ENCODE measurements at regions not wholly inside any gene's neighbourhood (a gene's known extent, or its start where the extent isn't known, plus 50 kb on each side); places are given as distances from the start of the nearest gene placed in this dataset.
"Not testable (repeated sequence)": the region's sequence is repeated elsewhere in the genome, so short reads cannot be mapped to it uniquely, and the experiment has no call there.

- DNase-seq (ENCODE audit: low read depth) = no peak
Observed at GRCh38 chr5:34447424-34447823, 208.7 kb upstream of the RAI14 start.

GRCh38 chr5:34449639-34450038, 206.5 kb upstream of the RAI14 start:
- DNase-seq (ENCODE audit: low read depth) = no peak

DNA sequence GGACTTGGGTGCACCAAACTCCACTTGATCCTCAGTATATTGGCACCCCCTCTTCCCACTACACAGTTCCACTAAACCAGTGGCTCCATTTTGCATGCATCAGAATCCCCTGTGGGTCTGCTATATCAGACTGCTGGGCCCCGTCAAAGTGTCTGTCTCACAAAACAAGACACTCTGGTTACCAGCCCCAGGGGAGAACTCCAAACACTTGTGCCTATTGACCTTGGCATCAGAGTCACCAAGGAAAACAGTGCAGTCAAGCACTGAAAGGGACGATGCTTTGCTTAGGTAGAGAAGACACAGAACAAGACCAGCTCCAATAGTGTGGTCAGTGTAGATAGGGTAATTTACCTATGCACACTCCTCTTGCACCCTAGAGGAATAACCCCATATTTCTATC, 205.8 kb upstream of the RAI14 start:
- DNase-seq (ENCODE audit: low read depth) = no peak

- no peak for DNase-seq (ENCODE audit: low read depth)
Observed at GRCh38 chr5:34452170-34452828, 203.8 kb upstream of the RAI14 start.

GRCh38 chr5:34455098-34455497, 201.0 kb upstream of the RAI14 start:
- DNase-seq (ENCODE audit: low read depth) = no peak

- DNase-seq (ENCODE audit: low read depth) = no peak
Observed at GRCh38 chr5:34459908-34460307, 196.2 kb upstream of the RAI14 start.

DNA sequence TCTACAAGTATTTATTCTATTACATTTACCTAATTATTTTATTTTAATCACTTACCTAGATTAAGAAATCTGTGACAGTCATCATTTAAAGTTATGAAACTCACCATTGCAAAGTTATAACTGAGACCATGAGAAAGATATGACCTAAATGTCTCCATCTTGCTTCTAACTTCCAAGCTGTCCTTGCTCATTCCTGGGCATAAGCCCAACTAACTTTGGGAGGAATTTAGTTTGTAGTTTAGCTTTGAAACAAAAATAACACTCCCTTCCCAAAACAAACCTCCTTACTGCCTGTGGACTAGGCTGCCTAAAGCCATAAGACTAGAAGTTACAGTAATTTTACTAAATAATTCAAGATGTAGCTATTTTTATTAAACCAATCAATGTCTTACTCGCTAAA, 195.6 kb upstream of the RAI14 start:
- DNase-seq (ENCODE audit: low read depth) = peak; percentile 38

DNA sequence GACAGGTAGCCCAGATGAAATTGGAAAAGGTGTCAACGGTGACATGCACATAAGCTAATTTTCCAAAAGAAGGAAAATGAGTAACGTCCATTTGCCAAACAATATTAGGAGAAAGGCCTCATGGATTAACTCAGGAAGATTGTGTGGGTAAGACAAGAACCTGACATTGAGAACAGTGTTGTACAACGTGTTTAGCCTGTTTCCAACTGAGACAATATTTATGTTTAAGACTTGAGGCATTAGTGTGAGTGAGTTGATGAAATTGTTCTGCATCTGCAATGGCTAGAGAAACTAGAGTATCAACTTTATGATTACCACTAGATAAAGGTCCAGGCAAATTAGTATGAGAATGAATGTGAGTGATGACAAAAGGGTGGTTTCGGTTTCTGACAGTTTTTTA, 191.3 kb upstream of the RAI14 start:
- no peak for DNase-seq (ENCODE audit: low read depth)

DNA sequence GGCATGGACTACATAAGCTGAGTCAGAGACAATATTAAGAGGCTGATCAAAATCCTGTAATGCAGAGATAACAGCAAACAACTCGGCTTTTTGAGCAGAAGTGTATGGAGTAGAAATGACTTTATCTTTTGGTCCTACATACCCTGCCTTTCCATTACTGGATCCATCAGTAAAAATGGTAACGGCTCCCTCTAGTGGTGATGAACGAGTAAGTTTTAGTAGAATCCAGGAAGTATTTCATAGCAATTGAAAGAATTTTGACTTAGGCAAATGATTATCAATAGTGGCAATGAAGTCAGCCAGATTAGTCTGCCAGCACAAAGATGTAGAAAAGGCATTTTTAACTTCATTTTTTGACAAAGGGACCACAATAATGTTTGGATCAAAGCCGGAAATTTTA, 190.8 kb upstream of the RAI14 start:
- not testable (repeated sequence) for DNase-seq (ENCODE audit: low read depth)

DNA sequence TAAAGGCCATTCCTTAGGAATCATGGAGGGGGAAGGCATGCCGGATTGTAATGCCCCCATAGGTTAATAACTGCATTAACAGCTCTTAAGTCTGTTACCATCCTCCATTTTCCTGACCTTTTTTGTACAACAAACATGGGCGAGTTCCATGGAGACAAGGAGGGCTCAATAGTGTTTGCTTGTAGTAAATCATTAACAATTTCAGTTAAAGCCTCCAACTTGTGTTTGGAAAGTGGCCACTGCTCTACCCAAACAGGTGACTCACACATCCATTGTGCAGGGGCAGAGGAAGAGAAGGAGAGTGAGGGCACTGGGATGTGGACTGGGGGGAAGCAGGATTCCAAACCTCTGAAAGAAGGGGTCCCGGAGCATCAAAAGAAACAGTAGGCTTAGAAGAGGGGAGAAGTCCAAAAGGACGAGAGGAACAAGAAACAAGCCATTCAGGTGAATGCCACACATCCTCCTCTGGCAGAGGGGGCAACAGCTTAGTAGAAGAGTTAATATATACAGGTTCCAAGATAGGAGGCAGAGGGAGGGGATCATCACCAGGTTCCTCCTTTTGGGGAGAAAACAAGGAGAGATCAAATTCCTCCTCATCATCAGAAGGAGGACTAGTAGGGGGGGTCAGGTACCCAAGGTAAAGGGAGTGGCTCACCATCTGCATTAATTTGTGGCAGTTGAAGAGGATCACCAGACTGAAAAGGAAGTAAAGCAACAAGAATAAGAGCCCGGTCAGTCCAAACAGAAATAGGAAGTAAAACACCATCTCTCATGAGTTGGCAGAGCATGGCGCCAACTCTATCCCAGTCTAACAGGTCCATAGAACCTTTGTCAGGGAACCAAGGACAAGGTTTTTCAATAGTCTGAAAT, 189.4 kb upstream of the RAI14 start:
- not testable (repeated sequence) for DNase-seq (ENCODE audit: low read depth)

GRCh38 chr5:34467436-34467835, 188.7 kb upstream of the RAI14 start:
- DNase-seq (ENCODE audit: low read depth) = no peak

GRCh38 chr5:34467984-34468383, 188.1 kb upstream of the RAI14 start:
- DNase-seq (ENCODE audit: low read depth) = not testable (repeated sequence)

DNA sequence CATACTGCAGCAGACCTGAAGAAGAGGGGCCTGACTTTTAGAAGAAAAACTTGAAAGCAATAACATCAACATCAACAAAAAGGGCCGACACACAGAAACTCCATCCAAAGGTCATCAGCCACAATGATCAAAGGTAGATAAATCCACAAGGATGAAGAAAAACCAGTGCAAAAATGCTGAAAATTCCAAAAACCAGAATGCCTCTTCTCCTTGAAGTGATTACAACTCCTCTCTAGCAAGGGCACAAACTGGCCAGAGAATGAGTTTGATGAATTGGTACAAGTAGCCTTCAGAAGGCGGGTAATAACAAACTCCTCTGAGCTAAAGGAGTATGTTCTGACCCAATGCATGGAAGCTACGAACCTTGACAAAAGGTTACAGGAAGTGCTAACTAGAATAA, 186.2 kb upstream of the RAI14 start:
- DNase-seq (ENCODE audit: low read depth) = no peak

DNA sequence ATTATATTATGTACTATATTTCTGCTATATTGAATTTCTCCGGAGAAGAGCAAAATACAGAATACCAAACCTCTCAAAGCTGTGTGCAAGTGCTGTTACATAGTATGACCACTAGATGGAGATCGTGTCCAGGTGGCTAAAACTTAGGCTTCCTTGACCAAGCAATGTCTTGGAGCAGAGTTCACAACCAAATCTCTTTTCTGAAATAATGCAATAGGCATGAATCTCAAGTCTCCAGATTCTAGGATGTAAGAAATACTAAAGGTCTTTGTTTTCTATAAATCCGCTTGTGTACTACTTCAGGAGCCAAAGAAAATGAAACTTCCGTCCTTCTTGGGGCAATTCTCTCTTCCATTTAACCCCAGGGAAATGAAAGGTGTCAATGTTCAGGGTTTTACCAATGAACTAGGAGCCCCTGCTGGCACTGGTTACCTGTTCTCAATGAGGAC, 181.5 kb upstream of the RAI14 start:
- no peak for DNase-seq (ENCODE audit: low read depth)

GRCh38 chr5:34475249-34475966, 180.7 kb upstream of the RAI14 start:
- DNase-seq (ENCODE audit: low read depth) = no peak

DNA sequence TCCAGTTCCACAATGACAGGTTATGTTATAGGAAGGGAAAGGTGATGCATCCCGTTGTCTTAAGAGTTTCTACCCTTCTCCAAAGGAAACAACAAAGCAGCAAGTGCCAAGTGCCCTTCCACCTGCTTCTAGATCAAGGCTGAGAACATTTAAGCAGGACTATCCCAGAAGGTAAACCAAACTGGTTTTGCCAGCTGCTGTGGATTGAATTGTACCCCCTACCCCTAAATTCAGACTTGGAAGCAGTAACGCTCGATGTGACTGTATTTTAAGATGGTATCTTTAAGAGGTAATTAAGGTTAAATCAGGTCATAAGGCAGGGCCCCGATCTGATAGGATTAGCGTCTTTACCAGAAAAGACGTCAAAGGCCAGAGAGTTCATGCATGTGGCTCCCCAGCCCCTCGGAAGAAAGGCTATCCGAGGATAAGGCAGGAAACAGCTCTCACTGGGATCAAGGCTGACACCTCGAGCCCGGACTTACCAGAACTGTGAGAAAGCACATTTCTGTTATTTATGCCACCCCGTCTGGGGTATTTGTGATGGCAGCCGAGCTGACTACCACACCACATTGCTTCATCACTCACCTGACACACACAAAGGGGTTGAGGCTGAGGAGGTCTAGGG, 179.1 kb upstream of the RAI14 start:
- no peak for DNase-seq (ENCODE audit: low read depth)

GRCh38 chr5:34480810-34481528, 175.2 kb upstream of the RAI14 start:
- no peak for DNase-seq (ENCODE audit: low read depth)

- DNase-seq (ENCODE audit: low read depth) = no peak
Observed at GRCh38 chr5:34483442-34484033, 172.6 kb upstream of the RAI14 start.

DNA sequence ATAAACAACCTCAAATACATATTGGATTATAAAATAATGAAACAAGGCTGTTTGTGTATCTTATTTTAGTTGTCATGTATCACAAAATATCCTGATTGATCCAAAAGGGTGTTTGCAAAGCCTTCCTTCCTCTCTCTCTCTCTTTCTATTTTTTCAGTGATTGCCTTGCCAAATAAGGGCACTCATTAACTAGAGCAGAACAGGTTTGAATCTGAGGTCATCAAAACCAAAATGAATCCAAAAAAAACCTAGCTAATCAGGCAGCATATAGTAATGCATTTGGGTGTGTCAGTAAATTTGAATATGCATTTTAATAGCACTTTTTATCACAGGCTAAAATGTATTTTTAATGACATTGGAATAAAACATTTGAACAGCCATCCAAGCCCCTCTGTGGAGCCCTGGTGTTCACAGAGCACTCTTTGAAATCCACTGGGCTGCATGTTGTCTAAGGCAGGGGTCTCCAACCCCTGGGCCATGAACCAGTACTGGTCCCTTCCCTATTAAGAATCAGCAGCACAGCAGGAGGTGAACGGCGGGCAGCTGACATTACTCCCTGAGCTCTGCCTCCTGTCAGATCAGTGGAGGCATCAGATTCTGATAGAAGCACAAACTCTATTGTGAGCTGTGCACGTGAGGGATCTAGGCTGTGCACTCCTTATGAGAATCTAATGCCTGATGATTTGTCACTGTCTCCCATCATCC, 171.8 kb upstream of the RAI14 start:
- DNase-seq (ENCODE audit: low read depth) = no peak

GRCh38 chr5:34485768-34486030, 170.4 kb upstream of the RAI14 start:
- DNase-seq (ENCODE audit: low read depth) = no peak

Measured in GM04503 (cell line).